Activated CD8-positive, alpha-beta memory T cell treated with anti-CD3 and anti-CD28 coated beads for 48 hours (primary cell): ENCODE measurements at regions not wholly inside any gene's neighbourhood (a gene's known extent, or its start where the extent isn't known, plus 50 kb on each side); places are given as distances from the start of the nearest gene placed in this dataset.

Source experiments
- DNase-seq, 3 experiments: peaks; one replicate each; pipeline ENCODE4 v3.0.0-alpha.2; 2020; ENCODE audit warnings: low read depth in 2 of 3, low spot score in 2 of 3

GRCh38 chr7:41834805-41835694, 132.2 kb upstream of the INHBA start:
- DNase-seq: no peak

GRCh38 chr7:41832941-41833340, 130.1 kb upstream of the INHBA start:
- DNase-seq: no peak

GRCh38 chr7:41830271-41830670, 127.4 kb upstream of the INHBA start:
- no peak for DNase-seq

GRCh38 chr7:41828911-41829310, 126.0 kb upstream of the INHBA start:
- DNase-seq: no peak

GRCh38 chr7:41826641-41827040, 123.8 kb upstream of the INHBA start:
- no peak for DNase-seq

- DNase-seq: no peak
Observed at GRCh38 chr7:41825927-41826480, 123.1 kb upstream of the INHBA start.

- no peak for DNase-seq
Observed at GRCh38 chr7:41824284-41824683, 121.4 kb upstream of the INHBA start.

- DNase-seq: no peak
Observed at GRCh38 chr7:41822259-41822817, 119.4 kb upstream of the INHBA start.

GRCh38 chr7:41821521-41822213, 118.8 kb upstream of the INHBA start:
- no peak for DNase-seq

GRCh38 chr7:41820111-41820671, 117.3 kb upstream of the INHBA start:
- DNase-seq: no peak

- no peak for DNase-seq
Observed at GRCh38 chr7:41819645-41820044, 116.8 kb upstream of the INHBA start.

- DNase-seq: no peak
Observed at GRCh38 chr7:41818765-41819398, 116.0 kb upstream of the INHBA start.

- peak in 1 of 3 experiments; percentile 11 for DNase-seq
Observed at GRCh38 chr7:41817386-41817785, 114.5 kb upstream of the INHBA start.

GRCh38 chr7:41816111-41816510, 113.2 kb upstream of the INHBA start:
- peak in 1 of 3 experiments; percentile 4 for DNase-seq

GRCh38 chr7:41814888-41815287, 112.0 kb upstream of the INHBA start:
- no peak for DNase-seq

- DNase-seq: no peak
Observed at GRCh38 chr7:41813286-41813685, 110.4 kb upstream of the INHBA start.

GRCh38 chr7:41811941-41812340, 109.1 kb upstream of the INHBA start:
- DNase-seq: no peak

- no peak for DNase-seq
Observed at GRCh38 chr7:41809940-41810576, 107.2 kb upstream of the INHBA start.

- no peak for DNase-seq
Observed at GRCh38 chr7:41809529-41809939, 106.6 kb upstream of the INHBA start.

GRCh38 chr7:41809116-41809515, 106.2 kb upstream of the INHBA start:
- DNase-seq: no peak
